Gastrocnemius medialis (tissue), 4 donors: ENCODE measurements at regions not wholly inside any gene's neighbourhood (a gene's known extent, or its start where the extent isn't known, plus 50 kb on each side); places are given as distances from the start of the nearest gene placed in this dataset.

ENCODE experiments used
- POLR2A ChIP-seq, 2 donors: fragments of 450-650 bp; IDR thresholded peaks; one replicate each; pipeline ENCODE4 v1.6.1; 2017; ENCODE audit warnings: antibody characterized with exemption in 2 of 2, mild to moderate bottlenecking in 2 of 2, moderate library complexity in 2 of 2
- TF ChIP-seq, protein P1 (sequence below), 5 experiments: fragments of 450-650 bp in 3 of 5; fragments of 200-600 bp in 2 of 5; sonication (generic) in 2 of 5; IDR thresholded peaks in 4 of 5; conservative IDR thresholded peaks in 1 of 5; 1 replicate in 4 of 5; 2 replicates in 1 of 5; pipeline ENCODE4 v1.5.1; 2016 to 2019; ENCODE audit warnings: antibody characterized with exemption in 5 of 5, mild to moderate bottlenecking in 3 of 5, moderate library complexity in 3 of 5

DNA sequence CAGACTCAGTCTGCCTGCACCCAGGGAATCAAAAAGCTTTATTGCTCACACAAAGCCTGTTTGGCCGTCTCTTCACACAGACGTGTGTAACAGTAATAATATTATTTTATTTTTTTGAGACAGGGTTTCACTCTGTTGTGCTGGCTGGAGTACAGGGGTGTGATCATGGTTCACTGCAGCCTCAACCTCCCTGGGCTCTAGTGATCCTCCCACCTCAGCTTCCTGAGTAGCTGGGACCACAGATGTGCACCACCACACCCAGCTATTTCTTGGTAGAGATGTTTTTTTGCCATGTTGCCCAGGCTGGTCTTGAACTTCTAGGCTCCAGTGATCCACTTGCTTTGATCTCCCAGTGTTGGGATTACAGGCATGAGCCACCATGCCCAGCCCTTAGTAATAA lies 88.4 kb upstream of the DCD start:
- no peak for TF ChIP-seq POLR2A (IDR thresholded peaks at IDR 0.05)
- TF ChIP-seq, protein P1, sequence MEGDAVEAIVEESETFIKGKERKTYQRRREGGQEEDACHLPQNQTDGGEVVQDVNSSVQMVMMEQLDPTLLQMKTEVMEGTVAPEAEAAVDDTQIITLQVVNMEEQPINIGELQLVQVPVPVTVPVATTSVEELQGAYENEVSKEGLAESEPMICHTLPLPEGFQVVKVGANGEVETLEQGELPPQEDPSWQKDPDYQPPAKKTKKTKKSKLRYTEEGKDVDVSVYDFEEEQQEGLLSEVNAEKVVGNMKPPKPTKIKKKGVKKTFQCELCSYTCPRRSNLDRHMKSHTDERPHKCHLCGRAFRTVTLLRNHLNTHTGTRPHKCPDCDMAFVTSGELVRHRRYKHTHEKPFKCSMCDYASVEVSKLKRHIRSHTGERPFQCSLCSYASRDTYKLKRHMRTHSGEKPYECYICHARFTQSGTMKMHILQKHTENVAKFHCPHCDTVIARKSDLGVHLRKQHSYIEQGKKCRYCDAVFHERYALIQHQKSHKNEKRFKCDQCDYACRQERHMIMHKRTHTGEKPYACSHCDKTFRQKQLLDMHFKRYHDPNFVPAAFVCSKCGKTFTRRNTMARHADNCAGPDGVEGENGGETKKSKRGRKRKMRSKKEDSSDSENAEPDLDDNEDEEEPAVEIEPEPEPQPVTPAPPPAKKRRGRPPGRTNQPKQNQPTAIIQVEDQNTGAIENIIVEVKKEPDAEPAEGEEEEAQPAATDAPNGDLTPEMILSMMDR (IDR thresholded peaks at IDR 0.05 in 4 of 5, conservative IDR thresholded peaks at IDR 0.05 in 1 of 5) = no peak
